Fibroblast of lung (primary cell): ENCODE measurements at regions not wholly inside any gene's neighbourhood (a gene's known extent, or its start where the extent isn't known, plus 50 kb on each side); places are given as distances from the start of the nearest gene placed in this dataset.

Experiments used
- CTCF ChIP-seq, 2 donors: IDR thresholded peaks in 1 of 2; conservative IDR thresholded peaks in 1 of 2; 1 replicate in 1 of 2; 2 replicates in 1 of 2; pipeline ENCODE4 v1.5.1; 2011 to 2012; ENCODE audit warnings: low read length in 2 of 2, control low read depth in 1 of 2, inconsistent platforms in 1 of 2, low read depth in 1 of 2, mild to moderate bottlenecking in 1 of 2
- EZH2 ChIP-seq: IDR thresholded peaks from 2 replicates; pipeline ENCODE4 v1.5.1; 2012; ENCODE audit warnings: low read length, control low read depth, mild to moderate bottlenecking; ENCODE audit errors: missing control alignments

- TF ChIP-seq EZH2 = no peak
- TF ChIP-seq CTCF (conservative IDR thresholded peaks at IDR 0.05 in 1 of 2, IDR thresholded peaks at IDR 0.05 in 1 of 2; ENCODE audit: low read depth in 1 of 2, low read length in 2 of 2) = no peak
Observed at GRCh38 chr3:74049444-74049843, 424.7 kb upstream of the PDZRN3 start.
